ENCODE measurements at regions not wholly inside any gene's neighbourhood (a gene's known extent, or its start where the extent isn't known, plus 50 kb on each side); places are given as distances from the start of the nearest gene placed in this dataset.

DNA sequence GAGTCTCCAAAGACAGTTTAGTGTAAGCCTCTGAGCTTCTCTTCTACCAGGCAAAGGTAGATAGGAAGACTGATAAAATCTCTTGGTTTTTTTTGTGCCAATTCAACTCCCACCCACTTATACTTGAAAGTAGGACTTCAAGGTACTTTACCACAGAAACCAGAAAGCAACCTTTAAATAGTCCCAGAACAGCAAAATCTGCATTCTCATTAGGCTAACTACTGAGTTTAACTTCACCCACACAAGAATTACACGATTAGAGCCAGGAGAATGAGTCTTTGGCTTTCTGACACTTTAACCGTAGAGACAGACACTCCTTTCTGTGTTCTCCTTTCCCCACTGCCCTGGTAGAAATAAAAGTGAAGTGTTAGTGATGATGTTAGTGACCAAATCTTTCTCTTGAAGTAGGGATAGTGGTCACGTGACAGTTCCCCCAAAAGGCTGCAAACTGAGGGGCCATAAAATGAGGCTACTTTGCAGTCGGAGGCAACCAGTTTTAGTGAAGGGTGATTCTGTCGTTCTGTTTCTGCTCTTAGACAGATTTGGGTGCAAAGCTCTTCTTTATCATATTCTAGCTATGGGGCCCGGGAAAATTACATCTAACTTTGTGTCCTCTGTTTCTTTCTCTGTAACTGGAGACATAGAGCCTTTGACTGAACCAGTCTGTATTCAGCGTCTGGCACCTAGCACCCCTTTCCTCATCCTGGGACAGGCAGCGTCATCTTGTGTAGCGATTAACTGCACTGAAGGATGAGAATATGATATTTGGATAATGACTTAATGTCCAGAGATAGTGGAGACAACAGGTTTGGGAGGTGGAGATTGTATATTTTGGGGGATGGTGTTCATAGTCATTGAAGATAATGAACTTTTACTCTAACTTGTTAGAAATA is 206.4 kb upstream of the CITED2 start:
- Histone ChIP-seq H3K9ac (ENCODE audit: low read length) (no peak overlapping the region), H3K9me3 (ENCODE audit: low read length) (no peaks in the 10 kb centered on the region), H3F3A (ENCODE audit: insufficient read depth, low read length, poor library complexity, severe bottlenecking) (no peaks in the 10 kb centered on the region), H3K4me3 (ENCODE audit: low read length) (no peak overlapping the region), H2AFZ (ENCODE audit: low read depth, low read length) (no peak overlapping the region), H3K27me3 (ENCODE audit: insufficient read depth, low read depth, low read length) (no peaks in the 10 kb centered on the region), H3K79me2 (replicated peaks; ENCODE audit: insufficient read depth, low read length) (no peaks in the 10 kb centered on the region), H3K9me2 (ENCODE audit: insufficient read depth, low read length) (no peaks in the 10 kb centered on the region), H3K4me2 (ENCODE audit: low read length) (no peak overlapping the region), H3K27ac (ENCODE audit: low read length) (no peak overlapping the region), H4K20me1 (ENCODE audit: insufficient read depth) (no peaks in the 10 kb centered on the region), H3K36me3 (ENCODE audit: insufficient read depth, low read length) (no peaks in the 10 kb centered on the region)
- no peak for TF ChIP-seq MXI1 (conservative IDR thresholded peaks at IDR 0.05; ENCODE audit: poor library complexity, severe bottlenecking)
- TF ChIP-seq SMC3 (conservative IDR thresholded peaks at IDR 0.05; ENCODE audit: poor library complexity) = no peak
- no peak for TF ChIP-seq CTCF (IDR thresholded peaks at IDR 0.05; ENCODE audit: poor library complexity, severe bottlenecking)
- no peak for TF ChIP-seq POLR2AphosphoS5 (IDR thresholded peaks at IDR 0.05)
- TF ChIP-seq, protein P1, sequence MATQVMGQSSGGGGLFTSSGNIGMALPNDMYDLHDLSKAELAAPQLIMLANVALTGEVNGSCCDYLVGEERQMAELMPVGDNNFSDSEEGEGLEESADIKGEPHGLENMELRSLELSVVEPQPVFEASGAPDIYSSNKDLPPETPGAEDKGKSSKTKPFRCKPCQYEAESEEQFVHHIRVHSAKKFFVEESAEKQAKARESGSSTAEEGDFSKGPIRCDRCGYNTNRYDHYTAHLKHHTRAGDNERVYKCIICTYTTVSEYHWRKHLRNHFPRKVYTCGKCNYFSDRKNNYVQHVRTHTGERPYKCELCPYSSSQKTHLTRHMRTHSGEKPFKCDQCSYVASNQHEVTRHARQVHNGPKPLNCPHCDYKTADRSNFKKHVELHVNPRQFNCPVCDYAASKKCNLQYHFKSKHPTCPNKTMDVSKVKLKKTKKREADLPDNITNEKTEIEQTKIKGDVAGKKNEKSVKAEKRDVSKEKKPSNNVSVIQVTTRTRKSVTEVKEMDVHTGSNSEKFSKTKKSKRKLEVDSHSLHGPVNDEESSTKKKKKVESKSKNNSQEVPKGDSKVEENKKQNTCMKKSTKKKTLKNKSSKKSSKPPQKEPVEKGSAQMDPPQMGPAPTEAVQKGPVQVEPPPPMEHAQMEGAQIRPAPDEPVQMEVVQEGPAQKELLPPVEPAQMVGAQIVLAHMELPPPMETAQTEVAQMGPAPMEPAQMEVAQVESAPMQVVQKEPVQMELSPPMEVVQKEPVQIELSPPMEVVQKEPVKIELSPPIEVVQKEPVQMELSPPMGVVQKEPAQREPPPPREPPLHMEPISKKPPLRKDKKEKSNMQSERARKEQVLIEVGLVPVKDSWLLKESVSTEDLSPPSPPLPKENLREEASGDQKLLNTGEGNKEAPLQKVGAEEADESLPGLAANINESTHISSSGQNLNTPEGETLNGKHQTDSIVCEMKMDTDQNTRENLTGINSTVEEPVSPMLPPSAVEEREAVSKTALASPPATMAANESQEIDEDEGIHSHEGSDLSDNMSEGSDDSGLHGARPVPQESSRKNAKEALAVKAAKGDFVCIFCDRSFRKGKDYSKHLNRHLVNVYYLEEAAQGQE (IDR thresholded peaks at IDR 0.05; ENCODE audit: borderline replicate concordance) = no peak
- TF ChIP-seq EP300 (conservative IDR thresholded peaks at IDR 0.05; ENCODE audit: poor library complexity, severe bottlenecking) = no peak
- TF ChIP-seq TAF1 (IDR thresholded peaks at IDR 0.05; ENCODE audit: low read depth) = no peak
- TF ChIP-seq RAD21 (conservative IDR thresholded peaks at IDR 0.05) = no peak
- TF ChIP-seq EZH2 (IDR thresholded peaks at IDR 0.05; ENCODE audit: borderline replicate concordance, insufficient read depth, low read length, poor library complexity, severe bottlenecking) = no peak

GRCh38 chr6:139577763-139578604 is 203.5 kb upstream of the CITED2 start:
- Histone ChIP-seq H3K27ac (ENCODE audit: low read length) (no peak overlapping the region), H3K9me3 (ENCODE audit: low read length) (no peaks in the 10 kb centered on the region), H3K4me3 (ENCODE audit: low read length) (no peak overlapping the region), H3K9me2 (ENCODE audit: insufficient read depth, low read length) (no peaks in the 10 kb centered on the region), H3K79me2 (replicated peaks; ENCODE audit: insufficient read depth, low read length) (no peaks in the 10 kb centered on the region), H3K36me3 (ENCODE audit: insufficient read depth, low read length) (no peaks in the 10 kb centered on the region), H2AFZ (ENCODE audit: low read depth, low read length) (no peak overlapping the region), H3F3A (ENCODE audit: insufficient read depth, low read length, poor library complexity, severe bottlenecking) (no peaks in the 10 kb centered on the region), H3K27me3 (ENCODE audit: insufficient read depth, low read depth, low read length) (no peaks in the 10 kb centered on the region), H3K9ac (ENCODE audit: low read length) (no peak overlapping the region), H3K4me2 (ENCODE audit: low read length) (no peak overlapping the region), H4K20me1 (ENCODE audit: insufficient read depth) (no peaks in the 10 kb centered on the region)
- TF ChIP-seq, protein P1 (IDR thresholded peaks at IDR 0.05; ENCODE audit: borderline replicate concordance) = no peak
- TF ChIP-seq EP300 (conservative IDR thresholded peaks at IDR 0.05; ENCODE audit: poor library complexity, severe bottlenecking) (no peak), EZH2 (IDR thresholded peaks at IDR 0.05; ENCODE audit: borderline replicate concordance, insufficient read depth, low read length, poor library complexity, severe bottlenecking) (no peak), RAD21 (conservative IDR thresholded peaks at IDR 0.05) (no peak), MXI1 (conservative IDR thresholded peaks at IDR 0.05; ENCODE audit: poor library complexity, severe bottlenecking) (no peak), SMC3 (conservative IDR thresholded peaks at IDR 0.05; ENCODE audit: poor library complexity) (no peak), TAF1 (IDR thresholded peaks at IDR 0.05; ENCODE audit: low read depth) (no peak), CTCF (IDR thresholded peaks at IDR 0.05; ENCODE audit: poor library complexity, severe bottlenecking) (no peak), POLR2AphosphoS5 (IDR thresholded peaks at IDR 0.05) (no peak)

Data from neural cell (in vitro differentiated cells).